CD14-positive monocyte (primary cell): ENCODE measurements at regions not wholly inside any gene's neighbourhood (a gene's known extent, or its start where the extent isn't known, plus 50 kb on each side); places are given as distances from the start of the nearest gene placed in this dataset.
"Not testable (repeated sequence)": the region's sequence is repeated elsewhere in the genome, so short reads cannot be mapped to it uniquely, and the experiment has no call there.

Experiments used
- DNase-seq, 3 donors: peaks; one replicate each; pipeline ENCODE4 v3.0.0-alpha.2; 2011 to 2022
- H2AFZ ChIP-seq: 2 replicates; pipeline ENCODE4 v1.6.0; 2012; ENCODE audit warnings: mild to moderate bottlenecking, low read depth, low read length, inconsistent platforms; ENCODE audit not compliant: insufficient read depth, poor library complexity, severe bottlenecking
- H3K27ac ChIP-seq, 2 donors: 1 replicate in 1 of 2; 2 replicates in 1 of 2; pipeline ENCODE4 v1.5.1; 2012 to 2013; ENCODE audit warnings: low read length in 2 of 2, control low read depth in 1 of 2, inconsistent platforms in 1 of 2, low read depth in 1 of 2, mild to moderate bottlenecking in 1 of 2
- H3K27me3 ChIP-seq, 2 donors: one replicate each; pipeline versions ENCODE4 v1.6.0 to v1.6.1; 2011 to 2013; ENCODE audit warnings: low read length in 2 of 2; ENCODE audit not compliant: control insufficient read depth in 2 of 2, insufficient read depth in 2 of 2
- H3K36me3 ChIP-seq, 2 donors: replicated peaks in 1 of 2; 1 replicate in 1 of 2; 2 replicates in 1 of 2; pipeline versions ENCODE4 v1.5.1 to v1.6.1; 2012 to 2013; ENCODE audit warnings: low read length in 2 of 2, control low read depth in 1 of 2, inconsistent platforms in 1 of 2, mild to moderate bottlenecking in 1 of 2; ENCODE audit not compliant: insufficient read depth in 2 of 2, control insufficient read depth in 1 of 2
- H3K4me1 ChIP-seq, 2 donors: 1 replicate in 1 of 2; 2 replicates in 1 of 2; pipeline versions ENCODE4 v1.5.1 to v1.6.1; 2012 to 2013; ENCODE audit warnings: low read length in 2 of 2, control low read depth in 1 of 2, inconsistent platforms in 1 of 2, mild to moderate bottlenecking in 1 of 2, moderate library complexity in 1 of 2; ENCODE audit not compliant: insufficient read depth in 2 of 2, control insufficient read depth in 1 of 2
- H3K4me2 ChIP-seq: replicated peaks from 2 replicates; pipeline ENCODE3; 2012; ENCODE audit warnings: low read length, moderate library complexity, mild to moderate bottlenecking; ENCODE audit not compliant: poor library complexity, severe bottlenecking; ENCODE audit errors: extremely low read depth
- H3K4me3 ChIP-seq, 3 experiments: fragments of 200-600 bp in 1 of 3; sonication (generic) in 1 of 3; replicated peaks in 1 of 3; 1 replicate in 2 of 3; 2 replicates in 1 of 3; pipeline ENCODE4 v1.5.1; 2011 to 2013; ENCODE audit warnings: low read length in 3 of 3, mild to moderate bottlenecking in 3 of 3, control low read depth in 2 of 3, low read depth in 2 of 3, inconsistent platforms in 1 of 3, moderate library complexity in 1 of 3
- H3K79me2 ChIP-seq: 2 replicates; pipeline ENCODE4 v1.6.0; 2012; ENCODE audit warnings: mild to moderate bottlenecking, control low read depth, inconsistent platforms, low read length, moderate library complexity; ENCODE audit not compliant: insufficient read depth
- H3K9ac ChIP-seq: 2 replicates; pipeline ENCODE4 v1.6.0; 2017; ENCODE audit warnings: low read length, mild to moderate bottlenecking; ENCODE audit not compliant: insufficient read depth, poor library complexity, severe bottlenecking
- H3K9me3 ChIP-seq, 2 donors: replicated peaks in 1 of 2; 1 replicate in 1 of 2; 2 replicates in 1 of 2; pipeline versions ENCODE4 v1.5.1 to v1.6.1; 2012 to 2013; ENCODE audit warnings: low read length in 2 of 2, control low read depth in 1 of 2; ENCODE audit not compliant: control insufficient read depth in 1 of 2, insufficient read depth in 1 of 2
- H4K20me1 ChIP-seq: 2 replicates; pipeline ENCODE4 v1.6.0; 2012; ENCODE audit warnings: mild to moderate bottlenecking, low read length, control low read depth, moderate library complexity; ENCODE audit not compliant: insufficient read depth
- H3K27ac Mint-ChIP-seq, 7 donors: one replicate each; pipeline ENCODE4 v1.8.0; 2020; ENCODE audit warnings: mild to moderate bottlenecking in 7 of 7, mixed read lengths in 7 of 7, moderate library complexity in 6 of 7, inconsistent platforms in 2 of 7
- H3K27me3 Mint-ChIP-seq, 3 donors: one replicate each; pipeline ENCODE4 v1.8.0; 2021 to 2022; ENCODE audit warnings: low read depth in 3 of 3, mild to moderate bottlenecking in 3 of 3, mixed read lengths in 3 of 3, moderate library complexity in 3 of 3, inconsistent platforms in 1 of 3
- H3K36me3 Mint-ChIP-seq, 2 donors: one replicate each; pipeline ENCODE4 v1.8.0; 2020; ENCODE audit warnings: mixed read lengths in 2 of 2, inconsistent platforms in 1 of 2, mild to moderate bottlenecking in 1 of 2
- H3K4me1 Mint-ChIP-seq: one replicate; pipeline ENCODE4 v1.8.0; 2020; ENCODE audit warnings: mild to moderate bottlenecking, mixed read lengths
- H3K4me3 Mint-ChIP-seq, 2 donors: one replicate each; pipeline ENCODE4 v1.8.0; 2020; ENCODE audit warnings: mild to moderate bottlenecking in 2 of 2, mixed read lengths in 2 of 2, moderate library complexity in 1 of 2
- H3K9me3 Mint-ChIP-seq, 7 donors: one replicate each; pipeline ENCODE4 v1.8.0; 2020 to 2022; ENCODE audit warnings: mixed read lengths in 7 of 7, mild to moderate bottlenecking in 6 of 7, moderate library complexity in 6 of 7, inconsistent platforms in 2 of 7
- CTCF ChIP-seq: fragments of 200-600 bp; IDR thresholded peaks from one replicate; pipeline ENCODE4 v1.8.0; 2022; ENCODE audit warnings: antibody characterized with exemption, mild to moderate bottlenecking
- WGBS: methylation state at CpG from one replicate; pipeline ENCODE4 v1.1.5; 2013; ENCODE audit warnings: missing lambda C conversion rate; ENCODE audit not compliant: insufficient coverage; 5-methylcytosine and 5-hydroxymethylcytosine counted together
- intact Hi-C, 2 donors: fragments of 100-400 bp; cut with micrococcal nuclease; formaldehyde crosslinking; loops; one replicate each; pipeline versions ENCODE4 v1.15.0 to v1.15.1; 2023

- H3K4me2 ChIP-seq, H3K36me3 Mint-ChIP-seq, H3K9ac ChIP-seq, H3K36me3 ChIP-seq, H3K27ac Mint-ChIP-seq, H3K27me3 Mint-ChIP-seq, H3K4me1 Mint-ChIP-seq, H3K9me3 Mint-ChIP-seq, H3K79me2 ChIP-seq, intact Hi-C loops, H3K9me3 ChIP-seq, H3K4me1 ChIP-seq, H4K20me1 ChIP-seq, H3K27ac ChIP-seq, H3K27me3 ChIP-seq, H3K4me3 ChIP-seq, H2AFZ ChIP-seq, H3K4me3 Mint-ChIP-seq: not testable (repeated sequence)
- 11% methylated on average over 3 of the region's 4 CpGs for WGBS
- DNase-seq = peak in 1 of 3 donors; percentile 39
- peak; percentile 46 for TF ChIP-seq CTCF
These were observed 1135.2 kb downstream of the TMEM121 start for GRCh38 chr14:106661561-106661960.

GRCh38 chr14:106662936-106663550 lies 1136.7 kb downstream of the TMEM121 start:
- no CpG with 5 or more reads among the region's 3 CpGs for WGBS

More at GRCh38 chr14:106662936-106663550, 1136.7 kb downstream of the TMEM121 start:
- Mint-ChIP-seq H3K27me3 (no peaks in the 10 kb centered on the region), H3K9me3 (peaks cover 0 to 7% (median 5%) of the 10 kb centered on the region in 7 donors), H3K27ac (no peak overlapping the region), H3K4me3 (no peak overlapping the region), H3K36me3 (no peaks in the 10 kb centered on the region), H3K4me1 (peaks cover 7% of the 10 kb centered on the region)
- no peak overlapping the region for H3K9ac ChIP-seq
- no peak for TF ChIP-seq CTCF
- H3K4me3 ChIP-seq = no peak overlapping the region
- H4K20me1 ChIP-seq = no peaks in the 10 kb centered on the region
- no peaks in the 10 kb centered on the region for H3K4me1 ChIP-seq
- H3K4me2 ChIP-seq = no peak overlapping the region
- no peak overlapping the region for H2AFZ ChIP-seq
- no peak overlapping the region for H3K27ac ChIP-seq
- H3K27me3 ChIP-seq = no peaks in the 10 kb centered on the region
- H3K36me3 ChIP-seq = no peaks in the 10 kb centered on the region
- H3K79me2 ChIP-seq = no peaks in the 10 kb centered on the region
- H3K9me3 ChIP-seq = peaks cover 6 to 7% of the 10 kb centered on the region in 2 donors
- DNase-seq = peak in 1 of 3 donors; percentile 62
- intact Hi-C loops = no loop called here
